H1 (cell line): ENCODE measurements at regions not wholly inside any gene's neighbourhood (a gene's known extent, or its start where the extent isn't known, plus 50 kb on each side); places are given as distances from the start of the nearest gene placed in this dataset.
A peak's percentile ranks its signal among the peaks of the same experiment; 100 is the strongest.

Experiments used
- MAFK ChIP-seq: IDR thresholded peaks from 2 replicates; pipeline ENCODE4 v1.6.1; 2012; ENCODE audit warnings: low read depth, mild to moderate bottlenecking, improper control_type of control experiment, low read length
- RAD21 ChIP-seq, 2 experiments: IDR thresholded peaks in 1 of 2; conservative IDR thresholded peaks in 1 of 2; 2 replicates each; pipeline ENCODE4 v1.6.1; 2011; ENCODE audit warnings: low read depth in 2 of 2, low read length in 2 of 2, improper control_type of control experiment in 1 of 2, inconsistent platforms in 1 of 2, mild to moderate bottlenecking in 1 of 2, moderate library complexity in 1 of 2
- YY1 ChIP-seq: IDR thresholded peaks from 2 replicates; pipeline ENCODE4 v1.6.1; 2011; ENCODE audit warnings: low read depth, mild to moderate bottlenecking, low read length
- TF ChIP-seq, protein P1 (sequence below): fragments of 300-600 bp; sonication (generic); IDR thresholded peaks from 2 replicates; pipeline ENCODE4 v1.7.1; 2012; ENCODE audit warnings: low read length, moderate library complexity, mild to moderate bottlenecking, inconsistent platforms; ENCODE audit not compliant: insufficient replicate concordance

DNA sequence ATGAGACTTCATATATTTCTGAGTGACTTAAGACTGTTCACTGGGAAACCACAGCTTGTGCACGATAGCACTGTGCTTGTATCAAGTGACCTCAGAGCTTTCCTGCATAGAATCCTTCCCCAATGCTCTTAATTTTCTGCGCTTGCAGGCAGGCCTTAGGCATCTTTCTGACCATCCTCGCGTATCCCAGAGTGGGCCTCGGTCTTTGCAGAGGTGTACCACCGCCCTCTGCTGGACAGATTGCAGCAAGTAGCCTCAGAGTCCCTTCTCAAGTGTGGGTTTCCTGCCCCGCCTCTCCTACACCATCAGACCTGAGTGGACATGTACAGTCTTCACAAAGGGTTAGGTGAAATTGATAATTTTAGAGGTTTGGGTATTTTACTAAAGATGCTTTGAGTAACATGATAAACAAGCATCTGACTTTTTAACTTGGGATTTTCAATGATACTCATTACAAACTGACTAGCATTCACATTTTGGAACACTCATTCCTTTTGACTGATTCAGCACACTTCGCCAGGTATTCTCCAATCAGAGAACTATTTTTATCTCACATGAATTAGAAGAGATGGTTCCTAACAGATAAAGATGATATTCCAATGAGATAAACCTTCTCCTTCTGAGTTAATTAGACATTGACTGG lies 246.5 kb upstream of the USP25 start (continued):
- TF ChIP-seq, protein P1, sequence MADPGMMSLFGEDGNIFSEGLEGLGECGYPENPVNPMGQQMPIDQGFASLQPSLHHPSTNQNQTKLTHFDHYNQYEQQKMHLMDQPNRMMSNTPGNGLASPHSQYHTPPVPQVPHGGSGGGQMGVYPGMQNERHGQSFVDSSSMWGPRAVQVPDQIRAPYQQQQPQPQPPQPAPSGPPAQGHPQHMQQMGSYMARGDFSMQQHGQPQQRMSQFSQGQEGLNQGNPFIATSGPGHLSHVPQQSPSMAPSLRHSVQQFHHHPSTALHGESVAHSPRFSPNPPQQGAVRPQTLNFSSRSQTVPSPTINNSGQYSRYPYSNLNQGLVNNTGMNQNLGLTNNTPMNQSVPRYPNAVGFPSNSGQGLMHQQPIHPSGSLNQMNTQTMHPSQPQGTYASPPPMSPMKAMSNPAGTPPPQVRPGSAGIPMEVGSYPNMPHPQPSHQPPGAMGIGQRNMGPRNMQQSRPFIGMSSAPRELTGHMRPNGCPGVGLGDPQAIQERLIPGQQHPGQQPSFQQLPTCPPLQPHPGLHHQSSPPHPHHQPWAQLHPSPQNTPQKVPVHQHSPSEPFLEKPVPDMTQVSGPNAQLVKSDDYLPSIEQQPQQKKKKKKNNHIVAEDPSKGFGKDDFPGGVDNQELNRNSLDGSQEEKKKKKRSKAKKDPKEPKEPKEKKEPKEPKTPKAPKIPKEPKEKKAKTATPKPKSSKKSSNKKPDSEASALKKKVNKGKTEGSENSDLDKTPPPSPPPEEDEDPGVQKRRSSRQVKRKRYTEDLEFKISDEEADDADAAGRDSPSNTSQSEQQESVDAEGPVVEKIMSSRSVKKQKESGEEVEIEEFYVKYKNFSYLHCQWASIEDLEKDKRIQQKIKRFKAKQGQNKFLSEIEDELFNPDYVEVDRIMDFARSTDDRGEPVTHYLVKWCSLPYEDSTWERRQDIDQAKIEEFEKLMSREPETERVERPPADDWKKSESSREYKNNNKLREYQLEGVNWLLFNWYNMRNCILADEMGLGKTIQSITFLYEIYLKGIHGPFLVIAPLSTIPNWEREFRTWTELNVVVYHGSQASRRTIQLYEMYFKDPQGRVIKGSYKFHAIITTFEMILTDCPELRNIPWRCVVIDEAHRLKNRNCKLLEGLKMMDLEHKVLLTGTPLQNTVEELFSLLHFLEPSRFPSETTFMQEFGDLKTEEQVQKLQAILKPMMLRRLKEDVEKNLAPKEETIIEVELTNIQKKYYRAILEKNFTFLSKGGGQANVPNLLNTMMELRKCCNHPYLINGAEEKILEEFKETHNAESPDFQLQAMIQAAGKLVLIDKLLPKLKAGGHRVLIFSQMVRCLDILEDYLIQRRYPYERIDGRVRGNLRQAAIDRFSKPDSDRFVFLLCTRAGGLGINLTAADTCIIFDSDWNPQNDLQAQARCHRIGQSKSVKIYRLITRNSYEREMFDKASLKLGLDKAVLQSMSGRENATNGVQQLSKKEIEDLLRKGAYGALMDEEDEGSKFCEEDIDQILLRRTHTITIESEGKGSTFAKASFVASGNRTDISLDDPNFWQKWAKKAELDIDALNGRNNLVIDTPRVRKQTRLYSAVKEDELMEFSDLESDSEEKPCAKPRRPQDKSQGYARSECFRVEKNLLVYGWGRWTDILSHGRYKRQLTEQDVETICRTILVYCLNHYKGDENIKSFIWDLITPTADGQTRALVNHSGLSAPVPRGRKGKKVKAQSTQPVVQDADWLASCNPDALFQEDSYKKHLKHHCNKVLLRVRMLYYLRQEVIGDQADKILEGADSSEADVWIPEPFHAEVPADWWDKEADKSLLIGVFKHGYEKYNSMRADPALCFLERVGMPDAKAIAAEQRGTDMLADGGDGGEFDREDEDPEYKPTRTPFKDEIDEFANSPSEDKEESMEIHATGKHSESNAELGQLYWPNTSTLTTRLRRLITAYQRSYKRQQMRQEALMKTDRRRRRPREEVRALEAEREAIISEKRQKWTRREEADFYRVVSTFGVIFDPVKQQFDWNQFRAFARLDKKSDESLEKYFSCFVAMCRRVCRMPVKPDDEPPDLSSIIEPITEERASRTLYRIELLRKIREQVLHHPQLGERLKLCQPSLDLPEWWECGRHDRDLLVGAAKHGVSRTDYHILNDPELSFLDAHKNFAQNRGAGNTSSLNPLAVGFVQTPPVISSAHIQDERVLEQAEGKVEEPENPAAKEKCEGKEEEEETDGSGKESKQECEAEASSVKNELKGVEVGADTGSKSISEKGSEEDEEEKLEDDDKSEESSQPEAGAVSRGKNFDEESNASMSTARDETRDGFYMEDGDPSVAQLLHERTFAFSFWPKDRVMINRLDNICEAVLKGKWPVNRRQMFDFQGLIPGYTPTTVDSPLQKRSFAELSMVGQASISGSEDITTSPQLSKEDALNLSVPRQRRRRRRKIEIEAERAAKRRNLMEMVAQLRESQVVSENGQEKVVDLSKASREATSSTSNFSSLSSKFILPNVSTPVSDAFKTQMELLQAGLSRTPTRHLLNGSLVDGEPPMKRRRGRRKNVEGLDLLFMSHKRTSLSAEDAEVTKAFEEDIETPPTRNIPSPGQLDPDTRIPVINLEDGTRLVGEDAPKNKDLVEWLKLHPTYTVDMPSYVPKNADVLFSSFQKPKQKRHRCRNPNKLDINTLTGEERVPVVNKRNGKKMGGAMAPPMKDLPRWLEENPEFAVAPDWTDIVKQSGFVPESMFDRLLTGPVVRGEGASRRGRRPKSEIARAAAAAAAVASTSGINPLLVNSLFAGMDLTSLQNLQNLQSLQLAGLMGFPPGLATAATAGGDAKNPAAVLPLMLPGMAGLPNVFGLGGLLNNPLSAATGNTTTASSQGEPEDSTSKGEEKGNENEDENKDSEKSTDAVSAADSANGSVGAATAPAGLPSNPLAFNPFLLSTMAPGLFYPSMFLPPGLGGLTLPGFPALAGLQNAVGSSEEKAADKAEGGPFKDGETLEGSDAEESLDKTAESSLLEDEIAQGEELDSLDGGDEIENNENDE = no peak
- TF ChIP-seq RAD21 (IDR thresholded peaks at IDR 0.05 in 1 of 2, conservative IDR thresholded peaks at IDR 0.05 in 1 of 2; ENCODE audit: low read depth in 2 of 2, low read length in 2 of 2) (peak; percentile 98 to 99), MAFK (no peak), YY1 (0 out of 2 replicates have a peak, but pooled peaks have one; percentile 37)
- TF ChIP-seq, all 59 proteins: peak for 3
